PC-3 (cell line): ENCODE measurements at regions not wholly inside any gene's neighbourhood (a gene's known extent, or its start where the extent isn't known, plus 50 kb on each side); places are given as distances from the start of the nearest gene placed in this dataset.

Experiments used
- ATAC-seq: fragments of 200-7000 bp; cut with Tn5 transposase; 2 replicates; pipeline ENCODE4 v1.9.1; 2020; ENCODE audit warnings: mild to moderate bottlenecking, moderate library complexity
- BruUV-seq: library from RNA; stranded (reverse); fragments of 400-500 nt; replicated peaks from 2 replicates; lab custom pipeline; 2021; lab: Mats Ljungman, UMichigan
- CTCF ChIA-PET: fragments of 300-600 bp; sonication (Branson Sonifier 250); formaldehyde crosslinking; loops from one replicate; lab custom pipeline; 2022; ENCODE audit warnings: antibody characterized with exemption; lab: Charles Lee
- POLR2A ChIA-PET: fragments of 300-600 bp; sonication (Branson Sonifier 250); formaldehyde crosslinking; loops from one replicate; lab custom pipeline; 2022; ENCODE audit warnings: antibody characterized with exemption; ENCODE audit not compliant: unreplicated experiment; lab: Charles Lee
- DNase-seq: peaks from one replicate; pipeline ENCODE4 v3.0.0-alpha.2; 2015
- H2AFZ ChIP-seq: fragments of 300-600 bp; sonication (generic); 2 replicates; pipeline ENCODE4 v1.6.0; 2016; ENCODE audit warnings: antibody characterized with exemption, low read length
- H3F3A ChIP-seq: fragments of 300-600 bp; sonication (generic); one replicate; pipeline ENCODE4 v1.6.0; 2017; ENCODE audit warnings: antibody characterized with exemption, low read length, control low read depth, mild to moderate bottlenecking; ENCODE audit not compliant: unreplicated experiment
- H3K27ac ChIP-seq: fragments of 300-600 bp; sonication (generic); 2 replicates; pipeline ENCODE4 v1.5.1; 2016; ENCODE audit warnings: mild to moderate bottlenecking, low read length
- H3K27me3 ChIP-seq: fragments of 300-600 bp; sonication (generic); 2 replicates; pipeline ENCODE4 v1.6.1; 2016; ENCODE audit warnings: low read length, mixed read lengths
- H3K36me3 ChIP-seq: fragments of 300-600 bp; sonication (generic); 2 replicates; pipeline ENCODE4 v1.6.1; 2016; ENCODE audit warnings: low read depth, mixed run types, low read length, mixed read lengths
- H3K4me1 ChIP-seq: fragments of 300-600 bp; sonication (generic); 2 replicates; pipeline ENCODE4 v1.5.1; 2016; ENCODE audit warnings: low read length; ENCODE audit not compliant: insufficient read depth
- H3K4me2 ChIP-seq: fragments of 300-600 bp; sonication (generic); 2 replicates; pipeline ENCODE4 v1.6.0; 2016; ENCODE audit warnings: low read length
- H3K4me3 ChIP-seq: fragments of 300-600 bp; sonication (generic); 2 replicates; pipeline ENCODE4 v1.5.1; 2016; ENCODE audit warnings: mild to moderate bottlenecking, low read length, mixed read lengths
- H3K79me2 ChIP-seq: fragments of 300-600 bp; sonication (generic); 2 replicates; pipeline ENCODE4 v1.6.1; 2017; ENCODE audit warnings: low read length, mixed read lengths
- H3K9ac ChIP-seq: fragments of 300-600 bp; sonication (generic); 2 replicates; pipeline ENCODE4 v1.6.0; 2016; ENCODE audit warnings: mild to moderate bottlenecking, low read length
- H3K9me2 ChIP-seq: fragments of 300-600 bp; sonication (generic); replicated peaks from 2 replicates; pipeline ENCODE4 v1.6.1; 2016; ENCODE audit warnings: mixed run types, low read length, mixed read lengths
- H3K9me3 ChIP-seq: fragments of 300-600 bp; sonication (generic); 2 replicates; pipeline ENCODE4 v1.6.1; 2016; ENCODE audit warnings: low read length, mixed read lengths
- H4K20me1 ChIP-seq: fragments of 300-600 bp; sonication (generic); 2 replicates; pipeline ENCODE4 v1.6.1; 2016; ENCODE audit warnings: low read length, mixed read lengths
- CTCF ChIP-seq: fragments of 300-600 bp; sonication (generic); conservative IDR thresholded peaks from 2 replicates; pipeline ENCODE4 v1.5.1; 2017; ENCODE audit warnings: antibody characterized with exemption, low read depth, mild to moderate bottlenecking, low read length
- EZH2 ChIP-seq: fragments of 300-600 bp; sonication (generic); IDR thresholded peaks from one replicate; pipeline ENCODE4 v1.6.1; 2017; ENCODE audit warnings: antibody characterized with exemption, mild to moderate bottlenecking, low read length; ENCODE audit not compliant: unreplicated experiment
- EZH2phosphoT487 ChIP-seq: fragments of 300-600 bp; sonication (generic); IDR thresholded peaks from 2 replicates; pipeline ENCODE4 v1.6.1; 2018; ENCODE audit warnings: mild to moderate bottlenecking, antibody characterized with exemption, low read length, borderline replicate concordance
- intact Hi-C: fragments of 100-400 bp; cut with micrococcal nuclease; formaldehyde crosslinking; loops from 2 replicates; pipeline ENCODE4 v1.9.0; 2023

GRCh38 chr7:156579566-156579965, 61.0 kb upstream of the RNF32 start:
- Histone ChIP-seq H3K36me3 (no peaks in the 10 kb centered on the region), H3K27ac (no peak overlapping the region), H3K27me3 (peaks cover 20% of the 10 kb centered on the region; the same call in 1 of the 2 replicates), H3F3A (no peaks in the 10 kb centered on the region), H3K4me3 (no peak overlapping the region), H3K9ac (no peak overlapping the region), H3K9me2 (no peaks in the 10 kb centered on the region), H3K4me1 (no peaks in the 10 kb centered on the region), H3K9me3 (no peaks in the 10 kb centered on the region), H2AFZ (no peak overlapping the region), H3K79me2 (no peaks in the 10 kb centered on the region), H3K4me2 (no peak overlapping the region), H4K20me1 (no peaks in the 10 kb centered on the region)
- no TSS peak for BruUV-seq
- TF ChIP-seq EZH2phosphoT487 (no peak), EZH2 (no peak), CTCF (no peak)
- ATAC-seq, result no peak
- intact Hi-C loops, result no loop called here
- no peak for DNase-seq
- ChIA-PET POLR2A (no interaction called here), CTCF (no interaction called here)

GRCh38 chr7:156578978-156579430, 61.6 kb upstream of the RNF32 start:
- no peak for ATAC-seq
- CTCF ChIA-PET, result no interaction called here

More at GRCh38 chr7:156578978-156579430, 61.6 kb upstream of the RNF32 start:
- no peaks in the 10 kb centered on the region for H3K9me3 ChIP-seq
- POLR2A ChIA-PET, result no interaction called here
- H3K9ac ChIP-seq, result no peak overlapping the region
- H3K27me3 ChIP-seq, result peaks cover 25% of the 10 kb centered on the region; the same call in 1 of the 2 replicates
- H3F3A ChIP-seq, result no peaks in the 10 kb centered on the region
- intact Hi-C loops, result no loop called here
- TF ChIP-seq EZH2phosphoT487 (no peak), EZH2 (no peak), CTCF (no peak)
- no peak overlapping the region for H3K27ac ChIP-seq
- H3K4me2 ChIP-seq, result no peak overlapping the region
- DNase-seq, result no peak
- no peaks in the 10 kb centered on the region for H3K9me2 ChIP-seq
- H4K20me1 ChIP-seq, result no peaks in the 10 kb centered on the region
- H3K79me2 ChIP-seq, result no peaks in the 10 kb centered on the region
- H3K36me3 ChIP-seq, result no peaks in the 10 kb centered on the region
- no peaks in the 10 kb centered on the region for H3K4me1 ChIP-seq
- no TSS peak for BruUV-seq
- no peak overlapping the region for H3K4me3 ChIP-seq
- no peak overlapping the region for H2AFZ ChIP-seq
